ENCODE measurements at regions not wholly inside any gene's neighbourhood (a gene's known extent, or its start where the extent isn't known, plus 50 kb on each side); places are given as distances from the start of the nearest gene placed in this dataset.
"Not testable (repeated sequence)": the region's sequence is repeated elsewhere in the genome, so short reads cannot be mapped to it uniquely, and the experiment has no call there.

GRCh38 chr11:127789927-127790326 lies 789.4 kb upstream of the KIRREL3 start:
- peak in 1 of 4 donors; percentile 44 for ATAC-seq
- Histone ChIP-seq H3K27ac (no peak overlapping the region), H3K9me3 (no peaks in the 10 kb centered on the region), H3K27me3 (no peaks in the 10 kb centered on the region), H3K4me1 (no peaks in the 10 kb centered on the region), H3K36me3 (no peaks in the 10 kb centered on the region), H3K4me3 (no peak overlapping the region)
- DNase-seq = peak in 2 of 6 donors; percentile 14 to 23
- FAIRE-seq = no peak
- intact Hi-C loops (cut with DNase I) = no loop called here
- no peak for TF ChIP-seq CTCF (IDR thresholded peaks at IDR 0.05)
- WGBS, 2 donors = 44 to 55% methylated on average over 7 of the region's 7 CpGs

- FAIRE-seq; H3K27me3 ChIP-seq; H3K36me3 ChIP-seq; intact Hi-C loops (cut with DNase I); ATAC-seq; DNase-seq; H3K4me3 ChIP-seq; H3K27ac ChIP-seq; H3K4me1 ChIP-seq; H3K9me3 ChIP-seq: not testable (repeated sequence)
- WGBS, 2 donors = 58 to 75% methylated on average over 4 of the region's 4 CpGs
Observed at GRCh38 chr11:127772938-127773337, 772.4 kb upstream of the KIRREL3 start.

GRCh38 chr11:127768931-127769330 lies 768.4 kb upstream of the KIRREL3 start:
- ATAC-seq; FAIRE-seq; DNase-seq; H3K27me3 ChIP-seq; H3K9me3 ChIP-seq; H3K4me1 ChIP-seq; H3K4me3 ChIP-seq; H3K27ac ChIP-seq; intact Hi-C loops (cut with DNase I); H3K36me3 ChIP-seq: not testable (repeated sequence)
- WGBS, 2 donors = 56 to 69% methylated on average over 4 of the region's 4 CpGs

DNA sequence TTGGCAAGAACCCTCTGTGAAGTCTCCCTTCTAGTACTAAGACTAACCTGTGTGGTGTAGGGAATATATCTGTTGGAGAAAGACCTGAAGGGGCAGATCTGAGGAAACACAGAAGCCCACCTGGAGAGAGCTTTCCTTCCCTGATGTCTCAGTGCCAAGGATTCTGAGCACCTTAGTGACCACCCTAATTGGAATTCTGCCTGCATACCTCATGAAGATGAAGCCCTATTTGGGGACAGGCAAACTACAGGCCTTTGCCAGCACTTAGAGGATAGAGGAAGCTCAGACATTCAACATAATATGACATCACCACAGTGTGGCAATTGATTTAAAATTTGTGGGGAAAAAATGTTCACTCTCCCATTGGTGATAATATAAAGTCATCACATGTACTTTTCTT lies 766.2 kb upstream of the KIRREL3 start:
- H3K9me3 ChIP-seq = no peaks in the 10 kb centered on the region
- ATAC-seq (no peak), FAIRE-seq (no peak), DNase-seq (no peak)
- H3K36me3 ChIP-seq = no peaks in the 10 kb centered on the region
- no peak overlapping the region for H3K4me3 ChIP-seq
- H3K27ac ChIP-seq = no peak overlapping the region
- TF ChIP-seq CTCF (IDR thresholded peaks at IDR 0.05) = no peak
- H3K4me1 ChIP-seq = no peaks in the 10 kb centered on the region
- intact Hi-C loops (cut with DNase I) = no loop called here
- no peaks in the 10 kb centered on the region for H3K27me3 ChIP-seq

GRCh38 chr11:127738771-127739286 lies 738.3 kb upstream of the KIRREL3 start:
- Histone ChIP-seq H3K27me3 (peaks cover 0 to 14% (median 0%) of the 10 kb centered on the region in 4 donors), H3K27ac (no peak overlapping the region), H3K9me3 (no peaks in the 10 kb centered on the region), H3K4me1 (no peaks in the 10 kb centered on the region), H3K36me3 (no peaks in the 10 kb centered on the region), H3K4me3 (no peak overlapping the region)
- TF ChIP-seq CTCF (IDR thresholded peaks at IDR 0.05) = no peak
- DNase-seq = no peak
- ATAC-seq = no peak
- no peak for FAIRE-seq
- 55 to 69% methylated on average over 5 of the region's 5 CpGs for WGBS, 2 donors
- intact Hi-C loops (cut with DNase I) = no loop called here

- no peak for FAIRE-seq
- Histone ChIP-seq H3K27ac (no peak overlapping the region), H3K27me3 (peaks cover 0 to 11% (median 0%) of the 10 kb centered on the region in 4 donors), H3K9me3 (no peaks in the 10 kb centered on the region), H3K36me3 (no peaks in the 10 kb centered on the region), H3K4me1 (no peaks in the 10 kb centered on the region), H3K4me3 (no peak overlapping the region)
- no peak for TF ChIP-seq CTCF (IDR thresholded peaks at IDR 0.05)
- 61% methylated on average over 2 of the region's 2 CpGs for WGBS, 2 donors
- intact Hi-C loops (cut with DNase I) = no loop called here
- no peak for DNase-seq
- no peak for ATAC-seq
Observed at GRCh38 chr11:127737499-127737898, 736.9 kb upstream of the KIRREL3 start.

Measured in pancreas (tissue), 10 donors.